Calu3 (cell line): ENCODE measurements at regions not wholly inside any gene's neighbourhood (a gene's known extent, or its start where the extent isn't known, plus 50 kb on each side); places are given as distances from the start of the nearest gene placed in this dataset.

Experiments used
- BruUV-seq: library from RNA; stranded (reverse); fragments of 400-500 nt; replicated peaks from 2 replicates; lab custom pipeline; 2021; lab: Mats Ljungman, UMichigan
- CTCF ChIA-PET: fragments of 300-600 bp; sonication (Branson Sonifier 250); formaldehyde crosslinking; loops from one replicate; lab custom pipeline; 2022; ENCODE audit warnings: antibody characterized with exemption; lab: Charles Lee
- DNase-seq: peaks from one replicate; pipeline ENCODE4 v3.0.0; 2022
- H3K27ac Mint-ChIP-seq: one replicate; pipeline ENCODE4 v1.8.0; 2022; ENCODE audit warnings: mixed read lengths; ENCODE audit not compliant: unreplicated experiment
- H3K27me3 Mint-ChIP-seq: one replicate; pipeline ENCODE4 v1.8.0; 2022; ENCODE audit warnings: mixed read lengths; ENCODE audit not compliant: unreplicated experiment
- H3K36me3 Mint-ChIP-seq: one replicate; pipeline ENCODE4 v1.8.0; 2022; ENCODE audit warnings: mild to moderate bottlenecking, moderate library complexity, mixed read lengths; ENCODE audit not compliant: insufficient read depth, unreplicated experiment
- H3K4me1 Mint-ChIP-seq: one replicate; pipeline ENCODE4 v1.8.0; 2022; ENCODE audit warnings: mild to moderate bottlenecking, low read depth, mixed read lengths; ENCODE audit not compliant: unreplicated experiment
- H3K4me3 Mint-ChIP-seq: one replicate; pipeline ENCODE4 v1.8.0; 2022; ENCODE audit warnings: mild to moderate bottlenecking, low read depth, moderate library complexity, mixed read lengths; ENCODE audit not compliant: unreplicated experiment
- H3K9me3 Mint-ChIP-seq: one replicate; pipeline ENCODE4 v1.8.0; 2022; ENCODE audit warnings: low read depth, mixed read lengths; ENCODE audit not compliant: unreplicated experiment
- CTCF ChIP-seq: fragments of 200-600 bp; IDR thresholded peaks from one replicate; pipeline ENCODE4 v1.8.0; 2022; ENCODE audit warnings: antibody characterized with exemption; ENCODE audit not compliant: unreplicated experiment
- intact Hi-C: fragments of 100-400 bp; cut with micrococcal nuclease; formaldehyde crosslinking; loops from one replicate; pipeline ENCODE4 v1.10.0; 2022; ENCODE audit not compliant: unreplicated experiment

GRCh38 chrX:67288156-67288555 lies 255.7 kb upstream of the AR start:
- CTCF ChIA-PET: no interaction called here
- Mint-ChIP-seq H3K36me3 (no peaks in the 10 kb centered on the region), H3K27ac (no peak overlapping the region), H3K4me3 (no peak overlapping the region), H3K27me3 (no peaks in the 10 kb centered on the region), H3K9me3 (peaks cover 7% of the 10 kb centered on the region), H3K4me1 (no peaks in the 10 kb centered on the region)
- no peak for DNase-seq
- no TSS peak for BruUV-seq
- intact Hi-C loops: no loop called here
- no peak for TF ChIP-seq CTCF

GRCh38 chrX:67289055-67289499 lies 254.7 kb upstream of the AR start:
- peaks cover 5% of the 10 kb centered on the region for H3K9me3 Mint-ChIP-seq
- H3K27me3 Mint-ChIP-seq: no peaks in the 10 kb centered on the region
- intact Hi-C loops: no loop called here
- no peaks in the 10 kb centered on the region for H3K4me1 Mint-ChIP-seq
- no peak for TF ChIP-seq CTCF
- H3K27ac Mint-ChIP-seq: no peak overlapping the region
- no TSS peak for BruUV-seq
- H3K4me3 Mint-ChIP-seq: no peak overlapping the region
- CTCF ChIA-PET: no interaction called here
- no peak for DNase-seq
- H3K36me3 Mint-ChIP-seq: no peaks in the 10 kb centered on the region

- intact Hi-C loops: no loop called here
- no TSS peak for BruUV-seq
- no peak for DNase-seq
- Mint-ChIP-seq H3K4me3 (no peak overlapping the region), H3K27me3 (no peaks in the 10 kb centered on the region), H3K36me3 (no peaks in the 10 kb centered on the region), H3K4me1 (no peaks in the 10 kb centered on the region), H3K9me3 (peaks cover 9% of the 10 kb centered on the region), H3K27ac (no peak overlapping the region)
- no peak for TF ChIP-seq CTCF
- CTCF ChIA-PET: no interaction called here
Measured at GRCh38 chrX:67290489-67291220, 253.2 kb upstream of the AR start.

- Mint-ChIP-seq H3K27me3 (no peaks in the 10 kb centered on the region), H3K36me3 (no peaks in the 10 kb centered on the region), H3K27ac (no peak overlapping the region), H3K4me1 (no peaks in the 10 kb centered on the region), H3K9me3 (peaks cover 3% of the 10 kb centered on the region), H3K4me3 (no peak overlapping the region)
- intact Hi-C loops: no loop called here
- TF ChIP-seq CTCF: no peak
- CTCF ChIA-PET: no interaction called here
- DNase-seq: no peak
- BruUV-seq: no TSS peak
Measured at GRCh38 chrX:67295924-67296323, 247.9 kb upstream of the AR start.
